DOHH2 (cell line): ENCODE measurements at regions not wholly inside any gene's neighbourhood (a gene's known extent, or its start where the extent isn't known, plus 50 kb on each side); places are given as distances from the start of the nearest gene placed in this dataset.

Source experiments
- H3F3A ChIP-seq: fragments of 200-600 bp; sonication (generic), shearing (Covaris generic); 2 replicates; pipeline ENCODE4 v1.6.0; 2016; ENCODE audit warnings: antibody characterized with exemption, mild to moderate bottlenecking; ENCODE audit not compliant: control insufficient read depth, insufficient read depth
- H3K27ac ChIP-seq: fragments of 200-600 bp; sonication (generic); 2 replicates; pipeline ENCODE4 v1.5.1; 2014; ENCODE audit warnings: low read depth, mild to moderate bottlenecking, low read length, moderate library complexity
- H3K27me3 ChIP-seq: fragments of 200-600 bp; sonication (generic); 2 replicates; pipeline ENCODE4 v1.6.1; 2014; ENCODE audit warnings: mild to moderate bottlenecking, low read length, mixed read lengths; ENCODE audit not compliant: control insufficient read depth
- H3K36me3 ChIP-seq: fragments of 200-600 bp; sonication (generic); 2 replicates; pipeline ENCODE4 v1.6.1; 2014; ENCODE audit warnings: mild to moderate bottlenecking, low read length, moderate library complexity, mixed read lengths; ENCODE audit not compliant: control insufficient read depth
- H3K4me1 ChIP-seq: fragments of 200-600 bp; sonication (generic); 2 replicates; pipeline ENCODE4 v1.6.1; 2014; ENCODE audit warnings: mild to moderate bottlenecking, low read length, mixed read lengths; ENCODE audit not compliant: control insufficient read depth
- H3K4me2 ChIP-seq: fragments of 200-600 bp; sonication (generic); 2 replicates; pipeline ENCODE4 v1.6.0; 2014; ENCODE audit warnings: mild to moderate bottlenecking, low read length, moderate library complexity
- H3K4me3 ChIP-seq: fragments of 200-600 bp; sonication (generic); 2 replicates; pipeline ENCODE4 v1.5.1; 2014; ENCODE audit warnings: mild to moderate bottlenecking, low read length, mixed read lengths
- H3K79me2 ChIP-seq: fragments of 200-600 bp; sonication (generic); 2 replicates; pipeline ENCODE4 v1.6.1; 2014; ENCODE audit warnings: mild to moderate bottlenecking, low read length, mixed read lengths; ENCODE audit not compliant: control insufficient read depth
- H3K9me2 ChIP-seq: fragments of 200-600 bp; sonication (generic); replicated peaks from 2 replicates; pipeline ENCODE4 v1.6.1; 2014; ENCODE audit warnings: mild to moderate bottlenecking, low read length, mixed read lengths; ENCODE audit not compliant: control insufficient read depth
- H3K9me3 ChIP-seq: fragments of 200-600 bp; sonication (generic); 2 replicates; pipeline ENCODE4 v1.6.1; 2014; ENCODE audit warnings: antibody characterized with exemption, low read length, mixed read lengths; ENCODE audit not compliant: control insufficient read depth, insufficient read depth
- H4K20me1 ChIP-seq: fragments of 200-600 bp; sonication (generic); 2 replicates; pipeline ENCODE4 v1.6.0; 2014; ENCODE audit warnings: low read depth, mild to moderate bottlenecking, antibody characterized with exemption, low read length, moderate library complexity; ENCODE audit not compliant: control insufficient read depth, insufficient read depth
- CTCF ChIP-seq: fragments of 200-600 bp; sonication (generic); IDR thresholded peaks from one replicate; pipeline ENCODE4 v1.5.1; 2014; ENCODE audit warnings: antibody characterized with exemption, mild to moderate bottlenecking, low read depth, low read length; ENCODE audit not compliant: poor library complexity, severe bottlenecking
- EZH2phosphoT487 ChIP-seq: fragments of 200-600 bp; sonication (generic); IDR thresholded peaks from 2 replicates; pipeline ENCODE4 v1.6.1; 2017; ENCODE audit warnings: borderline replicate concordance, mild to moderate bottlenecking, antibody characterized with exemption, low read length, moderate library complexity, mixed read lengths

- TF ChIP-seq CTCF (no peak), EZH2phosphoT487 (no peak)
- Histone ChIP-seq H3K4me2 (no peak overlapping the region), H3F3A (no peaks in the 10 kb centered on the region), H3K79me2 (no peaks in the 10 kb centered on the region), H3K27me3 (peaks cover 5% of the 10 kb centered on the region; the same call in 1 of the 2 replicates), H3K4me1 (no peaks in the 10 kb centered on the region), H3K4me3 (no peak overlapping the region), H4K20me1 (no peaks in the 10 kb centered on the region), H3K9me3 (no peaks in the 10 kb centered on the region), H3K36me3 (no peaks in the 10 kb centered on the region), H3K9me2 (no peaks in the 10 kb centered on the region), H3K27ac (no peak overlapping the region)
Observed at GRCh38 chr12:68532204-68532886, 78.4 kb upstream of the RAP1B start.

GRCh38 chr12:68532887-68533248 is 77.8 kb upstream of the RAP1B start:
- no peaks in the 10 kb centered on the region for H3K4me1 ChIP-seq
- H3K36me3 ChIP-seq = no peaks in the 10 kb centered on the region
- no peak for TF ChIP-seq CTCF
- no peak for TF ChIP-seq EZH2phosphoT487
- no peak overlapping the region for H3K4me3 ChIP-seq
- peaks cover 5% of the 10 kb centered on the region; the same call in 1 of the 2 replicates for H3K27me3 ChIP-seq
- H3K79me2 ChIP-seq = no peaks in the 10 kb centered on the region
- H3K9me2 ChIP-seq = no peaks in the 10 kb centered on the region
- no peaks in the 10 kb centered on the region for H4K20me1 ChIP-seq
- H3K9me3 ChIP-seq = no peaks in the 10 kb centered on the region
- H3K4me2 ChIP-seq = no peak overlapping the region
- no peak overlapping the region for H3K27ac ChIP-seq
- H3F3A ChIP-seq = no peaks in the 10 kb centered on the region

DNA sequence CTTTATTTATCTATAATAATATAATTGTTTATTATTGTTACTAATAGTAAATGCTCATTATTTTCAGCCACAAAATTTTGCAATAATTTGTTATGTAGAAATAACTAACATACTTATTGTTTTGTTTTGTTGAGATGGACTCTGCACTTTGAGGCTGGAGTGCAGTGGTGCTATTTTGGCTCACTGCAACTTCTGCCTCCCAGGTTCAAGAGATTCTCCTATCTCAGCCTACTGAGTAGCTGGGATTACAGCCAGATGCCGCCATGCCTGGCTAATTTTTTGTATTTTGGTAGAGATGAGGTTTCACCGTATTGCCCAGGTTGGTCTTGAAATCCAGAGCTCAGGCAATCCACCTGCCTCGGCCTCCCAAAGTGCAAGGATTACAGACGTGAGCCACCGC is 76.6 kb upstream of the RAP1B start:
- Histone ChIP-seq H3K9me3 (no peaks in the 10 kb centered on the region), H4K20me1 (no peaks in the 10 kb centered on the region), H3K9me2 (no peaks in the 10 kb centered on the region), H3F3A (no peaks in the 10 kb centered on the region), H3K4me3 (no peak overlapping the region), H3K4me2 (no peak overlapping the region), H3K27me3 (peaks cover 5% of the 10 kb centered on the region; the same call in 1 of the 2 replicates), H3K4me1 (no peaks in the 10 kb centered on the region), H3K36me3 (no peaks in the 10 kb centered on the region), H3K79me2 (no peaks in the 10 kb centered on the region), H3K27ac (no peak overlapping the region)
- TF ChIP-seq EZH2phosphoT487 = no peak
- TF ChIP-seq CTCF = no peak
